ENCODE measurements at regions not wholly inside any gene's neighbourhood (a gene's known extent, or its start where the extent isn't known, plus 50 kb on each side); places are given as distances from the start of the nearest gene placed in this dataset.

GRCh38 chr13:44748439-44748838 is 172.3 kb upstream of the TSC22D1 start:
- TF ChIP-seq, protein P1, sequence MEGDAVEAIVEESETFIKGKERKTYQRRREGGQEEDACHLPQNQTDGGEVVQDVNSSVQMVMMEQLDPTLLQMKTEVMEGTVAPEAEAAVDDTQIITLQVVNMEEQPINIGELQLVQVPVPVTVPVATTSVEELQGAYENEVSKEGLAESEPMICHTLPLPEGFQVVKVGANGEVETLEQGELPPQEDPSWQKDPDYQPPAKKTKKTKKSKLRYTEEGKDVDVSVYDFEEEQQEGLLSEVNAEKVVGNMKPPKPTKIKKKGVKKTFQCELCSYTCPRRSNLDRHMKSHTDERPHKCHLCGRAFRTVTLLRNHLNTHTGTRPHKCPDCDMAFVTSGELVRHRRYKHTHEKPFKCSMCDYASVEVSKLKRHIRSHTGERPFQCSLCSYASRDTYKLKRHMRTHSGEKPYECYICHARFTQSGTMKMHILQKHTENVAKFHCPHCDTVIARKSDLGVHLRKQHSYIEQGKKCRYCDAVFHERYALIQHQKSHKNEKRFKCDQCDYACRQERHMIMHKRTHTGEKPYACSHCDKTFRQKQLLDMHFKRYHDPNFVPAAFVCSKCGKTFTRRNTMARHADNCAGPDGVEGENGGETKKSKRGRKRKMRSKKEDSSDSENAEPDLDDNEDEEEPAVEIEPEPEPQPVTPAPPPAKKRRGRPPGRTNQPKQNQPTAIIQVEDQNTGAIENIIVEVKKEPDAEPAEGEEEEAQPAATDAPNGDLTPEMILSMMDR (IDR thresholded peaks at IDR 0.05; ENCODE audit: insufficient read depth, low read length, poor library complexity, severe bottlenecking) = no peak
- H3K36me3 ChIP-seq (ENCODE audit: control insufficient read depth, insufficient read depth, low read length) = no peaks in the 10 kb centered on the region
- DNase-seq (ENCODE audit: extremely low read depth, insufficient read length) = no peak
- no peaks in the 10 kb centered on the region for H3K27me3 ChIP-seq (replicated peaks; ENCODE audit: control insufficient read depth, insufficient read depth, low read length)
- H3K4me3 ChIP-seq (replicated peaks; ENCODE audit: low read depth, low read length) = no peak overlapping the region

GRCh38 chr13:44747179-44747578 is 171.0 kb upstream of the TSC22D1 start:
- no peak for DNase-seq (ENCODE audit: extremely low read depth, insufficient read length)
- Histone ChIP-seq H3K27me3 (replicated peaks; ENCODE audit: control insufficient read depth, insufficient read depth, low read length) (no peaks in the 10 kb centered on the region), H3K4me3 (replicated peaks; ENCODE audit: low read depth, low read length) (no peak overlapping the region), H3K36me3 (ENCODE audit: control insufficient read depth, insufficient read depth, low read length) (no peaks in the 10 kb centered on the region)
- TF ChIP-seq, protein P1 (IDR thresholded peaks at IDR 0.05; ENCODE audit: insufficient read depth, low read length, poor library complexity, severe bottlenecking) = no peak

GRCh38 chr13:44746690-44747089 is 170.6 kb upstream of the TSC22D1 start:
- no peaks in the 10 kb centered on the region for H3K36me3 ChIP-seq (ENCODE audit: control insufficient read depth, insufficient read depth, low read length)
- DNase-seq (ENCODE audit: extremely low read depth, insufficient read length) = no peak
- no peaks in the 10 kb centered on the region for H3K27me3 ChIP-seq (replicated peaks; ENCODE audit: control insufficient read depth, insufficient read depth, low read length)
- TF ChIP-seq, protein P1 (IDR thresholded peaks at IDR 0.05; ENCODE audit: insufficient read depth, low read length, poor library complexity, severe bottlenecking) = no peak
- H3K4me3 ChIP-seq (replicated peaks; ENCODE audit: low read depth, low read length) = no peak overlapping the region

GRCh38 chr13:44744880-44745633 is 168.9 kb upstream of the TSC22D1 start:
- Histone ChIP-seq H3K36me3 (ENCODE audit: control insufficient read depth, insufficient read depth, low read length) (no peaks in the 10 kb centered on the region), H3K4me3 (replicated peaks; ENCODE audit: low read depth, low read length) (no peak overlapping the region), H3K27me3 (replicated peaks; ENCODE audit: control insufficient read depth, insufficient read depth, low read length) (no peaks in the 10 kb centered on the region)
- TF ChIP-seq, protein P1 (IDR thresholded peaks at IDR 0.05; ENCODE audit: insufficient read depth, low read length, poor library complexity, severe bottlenecking) = no peak
- no peak for DNase-seq (ENCODE audit: extremely low read depth, insufficient read length)

GRCh38 chr13:44739539-44739938 is 163.4 kb upstream of the TSC22D1 start:
- no peaks in the 10 kb centered on the region for H3K27me3 ChIP-seq (replicated peaks; ENCODE audit: control insufficient read depth, insufficient read depth, low read length)
- TF ChIP-seq, protein P1 (IDR thresholded peaks at IDR 0.05; ENCODE audit: insufficient read depth, low read length, poor library complexity, severe bottlenecking) = no peak
- H3K36me3 ChIP-seq (ENCODE audit: control insufficient read depth, insufficient read depth, low read length) = no peaks in the 10 kb centered on the region
- DNase-seq (ENCODE audit: extremely low read depth, insufficient read length) = no peak
- no peak overlapping the region for H3K4me3 ChIP-seq (replicated peaks; ENCODE audit: low read depth, low read length)

All from GM06990 (cell line).